HepG2 (cell line): ENCODE measurements at regions not wholly inside any gene's neighbourhood (a gene's known extent, or its start where the extent isn't known, plus 50 kb on each side); places are given as distances from the start of the nearest gene placed in this dataset.

ENCODE experiments used
- ATAC-seq: fragments of 200-7000 bp; cut with Tn5 transposase; 3 replicates; pipeline ENCODE4 v1.9.1; 2020; ENCODE audit warnings: mild to moderate bottlenecking, moderate library complexity
- BruUV-seq: library from RNA; stranded (reverse); fragments of 400-500 nt; replicated peaks from 2 replicates; lab custom pipeline; 2021; lab: Mats Ljungman, UMichigan
- CTCF ChIA-PET: fragments of 300-600 bp; formaldehyde crosslinking; extraction: SDS; loops from one replicate; lab custom pipeline; 2021; ENCODE audit warnings: low total read pairs, inconsistent platforms, low intra/inter-chr PET ratio; lab: Yijun Ruan, JAX
- POLR2A ChIA-PET: fragments of 350-600 bp; sonication (Branson Sonifier 250); formaldehyde crosslinking; loops from one replicate; lab custom pipeline; 2020; ENCODE audit warnings: antibody characterized with exemption, inconsistent platforms; lab: Yijun Ruan, JAX
- DNase-seq: peaks from one replicate; pipeline ENCODE4 v3.0.0-alpha.2; 2015; ENCODE audit warnings: low spot score
- FAIRE-seq: peaks from 3 replicates; lab custom pipeline; 2011; peaks lifted over from hg19 to GRCh38; lab: Jason Lieb, UNC
- H2AFZ ChIP-seq: one replicate; pipeline ENCODE4 v1.6.1; 2011; ENCODE audit warnings: low read length, inconsistent platforms
- H3K27ac ChIP-seq: fragments of 300-600 bp; 3 replicates; pipeline ENCODE4 v1.8.0; 2011; ENCODE audit warnings: mixed run types, mild to moderate bottlenecking, mixed read lengths, low read length, inconsistent platforms; ENCODE audit not compliant: insufficient read depth; ENCODE audit errors: extremely low read length
- H3K27me3 ChIP-seq, 2 experiments: fragments of 200-600 bp in 1 of 2; 2 replicates in 1 of 2; 3 replicates in 1 of 2; pipeline versions ENCODE4 v1.6.0 to v1.8.0; 2011; ENCODE audit warnings: low read length in 2 of 2, mild to moderate bottlenecking in 2 of 2, moderate library complexity in 2 of 2, inconsistent platforms in 1 of 2; ENCODE audit not compliant: insufficient read depth in 2 of 2, control insufficient read depth in 1 of 2
- H3K36me3 ChIP-seq, 2 experiments: fragments of 200-600 bp in 1 of 2; replicated peaks in 1 of 2; 2 replicates in 1 of 2; 3 replicates in 1 of 2; pipeline versions ENCODE4 v1.5.1 to v1.8.0; 2011; ENCODE audit warnings: low read length in 2 of 2, inconsistent platforms in 1 of 2; ENCODE audit not compliant: insufficient read depth in 2 of 2, control insufficient read depth in 1 of 2
- H3K4me1 ChIP-seq: 2 replicates; pipeline ENCODE4 v1.5.1; 2012; ENCODE audit warnings: low read length, inconsistent platforms; ENCODE audit not compliant: insufficient read depth
- H3K4me2 ChIP-seq: 2 replicates; pipeline ENCODE4 v1.6.0; 2011; ENCODE audit warnings: low read depth, low read length, inconsistent platforms
- H3K4me3 ChIP-seq, 3 experiments: fragments of 200-600 bp in 1 of 3; sonication (generic), shearing (Covaris generic) in 1 of 3; replicated peaks in 1 of 3; 2 replicates each; pipeline ENCODE4 v1.5.1; 2011 to 2016; ENCODE audit warnings: low read length in 3 of 3, inconsistent platforms in 2 of 3, low read depth in 2 of 3, mild to moderate bottlenecking in 2 of 3, control low read depth in 1 of 3, mixed read lengths in 1 of 3; ENCODE audit not compliant: insufficient read depth in 1 of 3
- H3K79me2 ChIP-seq: one replicate; pipeline ENCODE4 v1.6.1; 2011; ENCODE audit warnings: low read length, inconsistent platforms; ENCODE audit not compliant: insufficient read depth
- H3K9ac ChIP-seq: 2 replicates; pipeline ENCODE4 v1.6.0; 2011; ENCODE audit warnings: mild to moderate bottlenecking, low read depth, low read length, inconsistent platforms; ENCODE audit not compliant: insufficient read depth
- H3K9me3 ChIP-seq: 2 replicates; pipeline ENCODE4 v1.5.1; 2012; ENCODE audit warnings: mild to moderate bottlenecking, low read length
- H4K20me1 ChIP-seq: 2 replicates; pipeline ENCODE4 v1.6.0; 2011; ENCODE audit warnings: inconsistent platforms, mild to moderate bottlenecking, low read length, moderate library complexity; ENCODE audit not compliant: insufficient read depth
- ATM ChIP-seq: fragments of 450-650 bp; IDR thresholded peaks from 2 replicates; pipeline ENCODE4 v1.7.1; 2017; ENCODE audit warnings: mild to moderate bottlenecking, borderline replicate concordance
- BRD4 ChIP-seq: sonication (generic); formaldehyde crosslinking; IDR thresholded peaks from 2 replicates; pipeline ENCODE4 v1.4.0; 2020; ENCODE audit warnings: missing genetic modification reagents
- HHEX ChIP-seq: IDR thresholded peaks from 2 replicates; pipeline ENCODE4 v1.6.1; 2016; ENCODE audit warnings: control low read depth
- JUN ChIP-seq: sonication (generic); formaldehyde crosslinking; IDR thresholded peaks from 2 replicates; pipeline ENCODE4 v1.4.0; 2020; ENCODE audit warnings: mild to moderate bottlenecking, missing genetic modification reagents
- MAFF ChIP-seq: IDR thresholded peaks from 2 replicates; pipeline ENCODE4 v1.6.1; 2011; ENCODE audit warnings: low read depth, low read length, improper control_type of control experiment
- PATZ1 ChIP-seq: sonication (generic); formaldehyde crosslinking; IDR thresholded peaks from 2 replicates; pipeline ENCODE4 v1.4.0; 2020; ENCODE audit warnings: missing genetic modification reagents
- PHF5A ChIP-seq: IDR thresholded peaks from one replicate; pipeline ENCODE4 v1.6.1; 2018; ENCODE audit warnings: low read depth, missing genetic modification reagents; ENCODE audit not compliant: unreplicated experiment
- RORA ChIP-seq: sonication (generic); formaldehyde crosslinking; IDR thresholded peaks from 2 replicates; pipeline ENCODE4 v1.5.0; 2020; ENCODE audit warnings: mild to moderate bottlenecking, missing genetic modification reagents, moderate library complexity
- ZMYM2 ChIP-seq: sonication (generic); formaldehyde crosslinking; IDR thresholded peaks from 2 replicates; pipeline ENCODE4 v1.8.0; 2022; ENCODE audit warnings: mild to moderate bottlenecking, missing genetic modification reagents
- ZXDC ChIP-seq: sonication (generic); formaldehyde crosslinking; IDR thresholded peaks from 2 replicates; pipeline ENCODE4 v1.5.0; 2020; ENCODE audit warnings: mild to moderate bottlenecking, missing genetic modification reagents
- WGBS: methylation state at CpG from one replicate; pipeline ENCODE4 v1.1.6; 2017; ENCODE audit warnings: low lambda C conversion rate; 5-methylcytosine and 5-hydroxymethylcytosine counted together
- in situ Hi-C: cut with HindIII; loops from 2 replicates; pipeline ENCODE4 v1.10.0; 2017; ENCODE audit warnings: low pct_unique_long_range_greater_than_20kb; ENCODE audit not compliant: extremely low pct_ligation_motif_present
- intact Hi-C: fragments of 100-400 bp; cut with micrococcal nuclease; formaldehyde crosslinking; loops from one replicate; pipeline ENCODE4 v1.10.0; 2022; ENCODE audit not compliant: unreplicated experiment
- TF ChIP-seq, protein P1 (sequence below): sonication (generic); formaldehyde crosslinking; IDR thresholded peaks from 2 replicates; pipeline ENCODE4 v1.5.0; 2020; ENCODE audit warnings: mild to moderate bottlenecking, missing genetic modification reagents
- TF ChIP-seq, protein P2 (sequence below): sonication (generic); formaldehyde crosslinking; IDR thresholded peaks from 2 replicates; pipeline ENCODE4 v1.5.1; 2020; ENCODE audit warnings: missing genetic modification reagents, mild to moderate bottlenecking, borderline replicate concordance
- TF ChIP-seq, protein P3 (sequence below): sonication (generic); formaldehyde crosslinking; IDR thresholded peaks from 2 replicates; pipeline ENCODE4 v1.4.0; 2020; ENCODE audit warnings: missing genetic modification reagents
- TF ChIP-seq, protein P4 (sequence below): fragments of 450-650 bp; IDR thresholded peaks from 2 replicates; pipeline ENCODE4 v1.6.1; 2017; ENCODE audit warnings: mild to moderate bottlenecking

DNA sequence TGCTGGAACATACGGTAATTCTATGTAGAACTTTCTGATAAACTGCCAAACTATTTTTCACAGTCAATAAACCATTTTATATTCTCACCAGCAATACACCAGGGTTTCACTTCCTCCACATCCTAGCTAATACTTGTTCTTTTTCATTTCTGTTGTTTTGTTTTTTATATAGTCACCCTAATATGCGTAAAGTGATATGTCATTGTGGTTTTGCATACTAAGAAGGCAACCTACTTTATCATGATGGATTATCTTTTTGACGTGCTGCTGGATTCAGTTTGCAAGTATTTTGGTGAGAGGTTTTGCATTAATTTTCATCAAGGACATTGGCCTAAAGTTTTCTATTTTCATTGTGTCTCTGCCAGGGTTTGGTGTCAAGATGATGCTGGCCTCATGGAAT lies 1384.1 kb downstream of the UQCRFS1 start:
- POLR2A ChIA-PET = no interaction called here
- in situ Hi-C loops = no loop called here
- no peak overlapping the region for H3K4me2 ChIP-seq

More for the DNA sequence above, 1384.1 kb downstream of the UQCRFS1 start:
- Histone ChIP-seq H3K79me2 (no peaks in the 10 kb centered on the region), H4K20me1 (no peaks in the 10 kb centered on the region), H3K27ac (no peak overlapping the region), H3K4me1 (no peaks in the 10 kb centered on the region)
- intact Hi-C loops = no loop called here
- DNase-seq = no peak
- BruUV-seq = no TSS peak
- TF ChIP-seq MAFF (no peak), HHEX (no peak), BRD4 (CRISPR knock-in tag) (no peak), ZMYM2 (CRISPR knock-in tag) (no peak), ATM (no peak), PATZ1 (CRISPR knock-in tag) (no peak), RORA (CRISPR knock-in tag) (no peak), PHF5A (CRISPR knock-in tag) (no peak), JUN (CRISPR knock-in tag) (no peak), ZXDC (CRISPR knock-in tag) (no peak)
- TF ChIP-seq, protein P1, sequence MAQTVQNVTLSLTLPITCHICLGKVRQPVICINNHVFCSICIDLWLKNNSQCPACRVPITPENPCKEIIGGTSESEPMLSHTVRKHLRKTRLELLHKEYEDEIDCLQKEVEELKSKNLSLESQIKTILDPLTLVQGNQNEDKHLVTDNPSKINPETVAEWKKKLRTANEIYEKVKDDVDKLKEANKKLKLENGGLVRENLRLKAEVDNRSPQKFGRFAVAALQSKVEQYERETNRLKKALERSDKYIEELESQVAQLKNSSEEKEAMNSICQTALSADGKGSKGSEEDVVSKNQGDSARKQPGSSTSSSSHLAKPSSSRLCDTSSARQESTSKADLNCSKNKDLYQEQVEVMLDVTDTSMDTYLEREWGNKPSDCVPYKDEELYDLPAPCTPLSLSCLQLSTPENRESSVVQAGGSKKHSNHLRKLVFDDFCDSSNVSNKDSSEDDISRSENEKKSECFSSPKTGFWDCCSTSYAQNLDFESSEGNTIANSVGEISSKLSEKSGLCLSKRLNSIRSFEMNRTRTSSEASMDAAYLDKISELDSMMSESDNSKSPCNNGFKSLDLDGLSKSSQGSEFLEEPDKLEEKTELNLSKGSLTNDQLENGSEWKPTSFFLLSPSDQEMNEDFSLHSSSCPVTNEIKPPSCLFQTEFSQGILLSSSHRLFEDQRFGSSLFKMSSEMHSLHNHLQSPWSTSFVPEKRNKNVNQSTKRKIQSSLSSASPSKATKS (CRISPR knock-in tag) = no peak
- TF ChIP-seq, protein P2, sequence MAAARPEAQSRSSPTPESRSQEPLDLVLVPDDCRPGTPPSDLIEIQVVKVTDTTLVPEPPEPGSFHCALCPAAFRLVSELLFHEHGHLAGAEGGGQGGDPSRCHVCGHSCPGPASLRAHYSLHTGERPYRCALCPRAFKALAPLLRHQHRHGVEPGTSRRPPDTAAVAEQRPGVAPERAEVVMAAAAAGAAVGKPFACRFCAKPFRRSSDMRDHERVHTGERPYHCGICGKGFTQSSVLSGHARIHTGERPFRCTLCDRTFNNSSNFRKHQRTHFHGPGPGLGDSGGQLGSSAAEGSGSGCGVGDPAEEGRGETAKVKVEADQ (CRISPR knock-in tag) = no peak
- TF ChIP-seq, protein P3, sequence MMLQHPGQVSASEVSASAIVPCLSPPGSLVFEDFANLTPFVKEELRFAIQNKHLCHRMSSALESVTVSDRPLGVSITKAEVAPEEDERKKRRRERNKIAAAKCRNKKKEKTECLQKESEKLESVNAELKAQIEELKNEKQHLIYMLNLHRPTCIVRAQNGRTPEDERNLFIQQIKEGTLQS (CRISPR knock-in tag) = no peak
- TF ChIP-seq, protein P4, sequence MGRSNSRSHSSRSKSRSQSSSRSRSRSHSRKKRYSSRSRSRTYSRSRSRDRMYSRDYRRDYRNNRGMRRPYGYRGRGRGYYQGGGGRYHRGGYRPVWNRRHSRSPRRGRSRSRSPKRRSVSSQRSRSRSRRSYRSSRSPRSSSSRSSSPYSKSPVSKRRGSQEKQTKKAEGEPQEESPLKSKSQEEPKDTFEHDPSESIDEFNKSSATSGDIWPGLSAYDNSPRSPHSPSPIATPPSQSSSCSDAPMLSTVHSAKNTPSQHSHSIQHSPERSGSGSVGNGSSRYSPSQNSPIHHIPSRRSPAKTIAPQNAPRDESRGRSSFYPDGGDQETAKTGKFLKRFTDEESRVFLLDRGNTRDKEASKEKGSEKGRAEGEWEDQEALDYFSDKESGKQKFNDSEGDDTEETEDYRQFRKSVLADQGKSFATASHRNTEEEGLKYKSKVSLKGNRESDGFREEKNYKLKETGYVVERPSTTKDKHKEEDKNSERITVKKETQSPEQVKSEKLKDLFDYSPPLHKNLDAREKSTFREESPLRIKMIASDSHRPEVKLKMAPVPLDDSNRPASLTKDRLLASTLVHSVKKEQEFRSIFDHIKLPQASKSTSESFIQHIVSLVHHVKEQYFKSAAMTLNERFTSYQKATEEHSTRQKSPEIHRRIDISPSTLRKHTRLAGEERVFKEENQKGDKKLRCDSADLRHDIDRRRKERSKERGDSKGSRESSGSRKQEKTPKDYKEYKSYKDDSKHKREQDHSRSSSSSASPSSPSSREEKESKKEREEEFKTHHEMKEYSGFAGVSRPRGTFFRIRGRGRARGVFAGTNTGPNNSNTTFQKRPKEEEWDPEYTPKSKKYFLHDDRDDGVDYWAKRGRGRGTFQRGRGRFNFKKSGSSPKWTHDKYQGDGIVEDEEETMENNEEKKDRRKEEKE = no peak
- TF ChIP-seq, all 625 proteins: peak for 0
- H3K4me3 ChIP-seq = no peak overlapping the region
- H3K27me3 ChIP-seq = no peaks in the 10 kb centered on the region
- WGBS = 34% methylated on average over 3 of the region's 3 CpGs
- H3K36me3 ChIP-seq = no peaks in the 10 kb centered on the region
- CTCF ChIA-PET = no interaction called here
- FAIRE-seq (no peak), ATAC-seq (no peak)
- H3K9me3 ChIP-seq = peaks cover 24% of the 10 kb centered on the region
- no peak overlapping the region for H2AFZ ChIP-seq
- no peak overlapping the region for H3K9ac ChIP-seq
